AG09309 (cell line): ENCODE measurements at regions not wholly inside any gene's neighbourhood (a gene's known extent, or its start where the extent isn't known, plus 50 kb on each side); places are given as distances from the start of the nearest gene placed in this dataset.

Experiments
- DNase-seq: peaks from one replicate; pipeline ENCODE4 v3.0.0-alpha.2; 2010; ENCODE audit warnings: low read depth
- H3K4me3 ChIP-seq: 2 replicates; pipeline ENCODE4 v1.5.1; 2011; ENCODE audit warnings: mild to moderate bottlenecking, low read depth, low read length, moderate library complexity; ENCODE audit not compliant: control insufficient read depth
- TF ChIP-seq, protein P1 (sequence below): IDR thresholded peaks from 2 replicates; pipeline ENCODE4 v1.5.1; 2011; ENCODE audit warnings: mild to moderate bottlenecking, low read depth, low read length, inconsistent platforms; ENCODE audit not compliant: insufficient read depth, control insufficient read depth; ENCODE audit errors: missing control alignments

DNA sequence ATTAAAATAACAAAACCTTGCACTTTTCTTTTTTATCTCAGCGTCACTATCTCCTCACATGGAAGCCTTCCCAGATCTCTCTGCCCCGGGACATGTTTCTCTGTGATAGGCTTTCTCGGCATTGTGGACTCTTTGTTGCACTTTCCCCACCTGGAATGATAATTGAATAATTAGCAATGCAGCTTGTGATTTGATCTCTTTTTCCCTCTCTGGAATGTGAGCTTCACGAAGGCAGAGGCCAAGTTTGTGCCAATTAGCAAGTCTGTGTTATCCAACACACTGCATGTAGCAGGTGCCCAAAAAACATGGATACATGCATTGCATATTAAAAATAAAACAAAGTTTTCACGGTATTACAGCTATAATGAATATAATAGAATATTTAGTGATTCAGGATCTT, 431.2 kb downstream of the HAPSTR1 start:
- no peak overlapping the region for H3K4me3 ChIP-seq
- TF ChIP-seq, protein P1, sequence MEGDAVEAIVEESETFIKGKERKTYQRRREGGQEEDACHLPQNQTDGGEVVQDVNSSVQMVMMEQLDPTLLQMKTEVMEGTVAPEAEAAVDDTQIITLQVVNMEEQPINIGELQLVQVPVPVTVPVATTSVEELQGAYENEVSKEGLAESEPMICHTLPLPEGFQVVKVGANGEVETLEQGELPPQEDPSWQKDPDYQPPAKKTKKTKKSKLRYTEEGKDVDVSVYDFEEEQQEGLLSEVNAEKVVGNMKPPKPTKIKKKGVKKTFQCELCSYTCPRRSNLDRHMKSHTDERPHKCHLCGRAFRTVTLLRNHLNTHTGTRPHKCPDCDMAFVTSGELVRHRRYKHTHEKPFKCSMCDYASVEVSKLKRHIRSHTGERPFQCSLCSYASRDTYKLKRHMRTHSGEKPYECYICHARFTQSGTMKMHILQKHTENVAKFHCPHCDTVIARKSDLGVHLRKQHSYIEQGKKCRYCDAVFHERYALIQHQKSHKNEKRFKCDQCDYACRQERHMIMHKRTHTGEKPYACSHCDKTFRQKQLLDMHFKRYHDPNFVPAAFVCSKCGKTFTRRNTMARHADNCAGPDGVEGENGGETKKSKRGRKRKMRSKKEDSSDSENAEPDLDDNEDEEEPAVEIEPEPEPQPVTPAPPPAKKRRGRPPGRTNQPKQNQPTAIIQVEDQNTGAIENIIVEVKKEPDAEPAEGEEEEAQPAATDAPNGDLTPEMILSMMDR, result no peak
- no peak for DNase-seq

- DNase-seq, result no peak
- no peak overlapping the region for H3K4me3 ChIP-seq
- TF ChIP-seq, protein P1, result no peak
These were observed 432.6 kb downstream of the HAPSTR1 start for GRCh38 chr16:9523994-9524393.

- no peak overlapping the region for H3K4me3 ChIP-seq
- DNase-seq, result no peak
- TF ChIP-seq, protein P1, result no peak
These were observed 433.6 kb downstream of the HAPSTR1 start for GRCh38 chr16:9525037-9525436.

- TF ChIP-seq, protein P1, result no peak
- no peak overlapping the region for H3K4me3 ChIP-seq
These were observed 435.3 kb downstream of the HAPSTR1 start for GRCh38 chr16:9526791-9527190.

DNA sequence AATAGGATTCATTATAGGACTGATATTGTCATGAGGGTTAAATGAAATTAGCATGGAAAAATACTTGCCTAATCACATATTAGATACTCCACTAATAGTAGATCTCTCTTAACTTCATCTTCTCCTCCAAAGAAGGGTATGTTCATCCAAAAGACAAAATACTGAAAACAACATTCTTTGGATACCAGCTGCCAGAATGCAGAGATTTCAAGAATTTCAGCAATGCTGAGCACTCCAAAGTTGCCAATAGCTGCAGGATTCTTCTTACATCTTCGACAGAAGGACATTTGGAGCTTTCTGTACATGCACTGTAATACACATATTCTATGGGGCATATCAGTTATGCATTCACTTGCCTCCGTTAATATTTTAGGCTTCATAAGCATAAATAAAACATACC, 436.5 kb downstream of the HAPSTR1 start:
- TF ChIP-seq, protein P1, result no peak
- H3K4me3 ChIP-seq, result no peak overlapping the region
- no peak for DNase-seq

More at GRCh38 chr16:9526791-9527190, 435.3 kb downstream of the HAPSTR1 start:
- no peak for DNase-seq

DNA sequence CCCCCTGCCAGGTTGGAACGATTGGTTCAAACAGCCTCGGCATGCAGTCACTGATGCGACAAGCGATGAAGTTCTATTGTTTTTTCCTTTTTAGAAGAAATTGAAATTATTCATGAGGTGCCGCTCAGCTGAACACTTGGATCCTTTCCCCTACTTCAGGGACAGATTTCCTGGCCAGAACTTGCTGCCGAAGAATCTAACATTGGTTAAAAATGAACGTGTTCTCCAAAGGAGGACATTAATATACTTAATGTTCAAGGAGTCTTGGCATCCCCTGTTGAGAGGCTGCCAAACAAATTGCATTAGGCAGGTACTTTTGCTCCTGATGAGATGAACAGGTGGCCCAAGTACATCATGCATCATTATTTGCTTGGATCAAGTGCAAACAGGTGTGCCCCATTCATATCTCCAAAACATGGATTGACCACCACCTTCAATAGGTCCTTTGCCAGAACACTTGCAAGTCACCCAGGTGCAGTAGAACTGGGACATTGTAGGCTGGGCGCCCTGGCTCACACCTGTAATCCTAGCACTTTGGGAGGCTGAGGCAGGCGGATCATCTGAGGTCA, 437.2 kb downstream of the HAPSTR1 start:
- no peak for DNase-seq
- TF ChIP-seq, protein P1, result no peak
- H3K4me3 ChIP-seq, result no peak overlapping the region

- no peak for DNase-seq
- TF ChIP-seq, protein P1, result no peak
- no peak overlapping the region for H3K4me3 ChIP-seq
These were observed 441.6 kb downstream of the HAPSTR1 start for GRCh38 chr16:9533042-9533441.
